Right atrium auricular region (tissue), 2 donors: ENCODE measurements at regions not wholly inside any gene's neighbourhood (a gene's known extent, or its start where the extent isn't known, plus 50 kb on each side); places are given as distances from the start of the nearest gene placed in this dataset.

Source experiments
- DNase-seq: peaks from one replicate; pipeline ENCODE4 v3.0.0-alpha.2; 2019; ENCODE audit warnings: low spot score
- H3K27ac ChIP-seq, 2 donors: fragments of 200-600 bp; sonication (generic); 1 replicate in 1 of 2; 2 replicates in 1 of 2; pipeline ENCODE4 v1.5.1; 2016 to 2019
- H3K27me3 ChIP-seq, 2 donors: fragments of 200-600 bp; sonication (generic); one replicate each; pipeline versions ENCODE4 v1.5.1 to v1.6.0; 2017 to 2019
- H3K36me3 ChIP-seq: fragments of 200-600 bp; sonication (generic); one replicate; pipeline ENCODE4 v1.5.1; 2016
- H3K4me1 ChIP-seq, 2 donors: fragments of 200-600 bp; sonication (generic); one replicate each; pipeline versions ENCODE4 v1.5.1 to v1.6.0; 2017 to 2019
- H3K4me3 ChIP-seq, 2 donors: fragments of 200-600 bp; sonication (generic); 1 replicate in 1 of 2; 2 replicates in 1 of 2; pipeline ENCODE4 v1.5.1; 2017 to 2019; ENCODE audit warnings: mild to moderate bottlenecking in 1 of 2, moderate library complexity in 1 of 2
- H3K9me3 ChIP-seq, 2 donors: fragments of 200-600 bp; sonication (generic); one replicate each; pipeline ENCODE4 v1.5.1; 2019
- CTCF ChIP-seq, 2 donors: fragments of 200-600 bp; sonication (generic); IDR thresholded peaks; one replicate each; pipeline ENCODE4 v1.5.1; 2019; ENCODE audit warnings: antibody characterized with exemption in 2 of 2

- no peak for TF ChIP-seq CTCF (IDR thresholded peaks at IDR 0.05)
- H3K4me3 ChIP-seq: no peak overlapping the region
- H3K27ac ChIP-seq: no peak overlapping the region
- no peaks in the 10 kb centered on the region for H3K4me1 ChIP-seq
- no peaks in the 10 kb centered on the region for H3K27me3 ChIP-seq
- H3K9me3 ChIP-seq: no peaks in the 10 kb centered on the region
- H3K36me3 ChIP-seq: no peaks in the 10 kb centered on the region
- DNase-seq: no peak
Measured at GRCh38 chr4:178958725-178959440, 1516.6 kb upstream of the AGA start.

GRCh38 chr4:178963446-178964045 lies 1521.3 kb upstream of the AGA start:
- no peaks in the 10 kb centered on the region for H3K27me3 ChIP-seq
- no peaks in the 10 kb centered on the region for H3K9me3 ChIP-seq
- TF ChIP-seq CTCF (IDR thresholded peaks at IDR 0.05): no peak
- no peak overlapping the region for H3K4me3 ChIP-seq
- H3K27ac ChIP-seq: no peak overlapping the region
- no peak for DNase-seq
- no peaks in the 10 kb centered on the region for H3K36me3 ChIP-seq
- H3K4me1 ChIP-seq: no peaks in the 10 kb centered on the region

GRCh38 chr4:178966644-178967043 lies 1524.4 kb upstream of the AGA start:
- no peaks in the 10 kb centered on the region for H3K36me3 ChIP-seq
- no peaks in the 10 kb centered on the region for H3K27me3 ChIP-seq
- H3K9me3 ChIP-seq: no peaks in the 10 kb centered on the region
- no peaks in the 10 kb centered on the region for H3K4me1 ChIP-seq
- H3K4me3 ChIP-seq: no peak overlapping the region
- no peak for TF ChIP-seq CTCF (IDR thresholded peaks at IDR 0.05)
- no peak for DNase-seq
- no peak overlapping the region for H3K27ac ChIP-seq

GRCh38 chr4:178970433-178971140 lies 1528.3 kb upstream of the AGA start:
- Histone ChIP-seq H3K9me3 (no peaks in the 10 kb centered on the region), H3K4me3 (no peak overlapping the region), H3K36me3 (no peaks in the 10 kb centered on the region), H3K27ac (no peak overlapping the region), H3K4me1 (no peaks in the 10 kb centered on the region), H3K27me3 (no peaks in the 10 kb centered on the region)
- TF ChIP-seq CTCF (IDR thresholded peaks at IDR 0.05): no peak
- DNase-seq: no peak

GRCh38 chr4:178976861-178977260 lies 1534.6 kb upstream of the AGA start:
- no peaks in the 10 kb centered on the region for H3K36me3 ChIP-seq
- no peak for TF ChIP-seq CTCF (IDR thresholded peaks at IDR 0.05)
- H3K4me1 ChIP-seq: no peaks in the 10 kb centered on the region
- no peaks in the 10 kb centered on the region for H3K27me3 ChIP-seq
- H3K27ac ChIP-seq: no peak overlapping the region
- no peak overlapping the region for H3K4me3 ChIP-seq
- DNase-seq: no peak
- no peaks in the 10 kb centered on the region for H3K9me3 ChIP-seq
